OCI-LY7 (cell line): ENCODE measurements at regions not wholly inside any gene's neighbourhood (a gene's known extent, or its start where the extent isn't known, plus 50 kb on each side); places are given as distances from the start of the nearest gene placed in this dataset.

Source experiments
- BruUV-seq: library from RNA; stranded (reverse); fragments of 400-500 nt; replicated peaks from 2 replicates; lab custom pipeline; 2021; lab: Mats Ljungman, UMichigan
- CTCF ChIA-PET: fragments of 300-600 bp; sonication (Branson Sonifier 250); formaldehyde crosslinking; loops from one replicate; lab custom pipeline; 2022; ENCODE audit warnings: antibody characterized with exemption; ENCODE audit not compliant: unreplicated experiment; lab: Charles Lee
- POLR2A ChIA-PET: fragments of 300-600 bp; sonication (Branson Sonifier 250); formaldehyde crosslinking; loops from one replicate; lab custom pipeline; 2022; ENCODE audit warnings: antibody characterized with exemption; lab: Charles Lee
- DNase-seq: peaks from one replicate; pipeline ENCODE4 v3.0.0-alpha.2; 2015; ENCODE audit warnings: low spot score
- H2AFZ ChIP-seq: fragments of 200-600 bp; sonication (generic), shearing (Covaris generic); 2 replicates; pipeline ENCODE4 v1.6.1; 2014; ENCODE audit warnings: mild to moderate bottlenecking, antibody characterized with exemption, low read length, moderate library complexity
- H3K27ac ChIP-seq: fragments of 200-600 bp; sonication (generic); 2 replicates; pipeline ENCODE4 v1.5.1; 2014; ENCODE audit warnings: mixed run types, low read depth, mild to moderate bottlenecking, moderate library complexity, low read length, inconsistent platforms; ENCODE audit not compliant: poor library complexity, severe bottlenecking
- H3K36me3 ChIP-seq: fragments of 200-600 bp; sonication (generic); 2 replicates; pipeline ENCODE4 v1.6.1; 2014; ENCODE audit warnings: mild to moderate bottlenecking, antibody characterized with exemption, low read length, moderate library complexity, mixed read lengths; ENCODE audit not compliant: insufficient read depth
- H3K4me1 ChIP-seq: fragments of 200-600 bp; sonication (generic); 2 replicates; pipeline ENCODE4 v1.5.1; 2014; ENCODE audit warnings: mild to moderate bottlenecking, low read length; ENCODE audit not compliant: insufficient read depth, poor library complexity, severe bottlenecking
- H3K4me2 ChIP-seq: fragments of 200-600 bp; sonication (generic); 2 replicates; pipeline ENCODE4 v1.6.1; 2014; ENCODE audit warnings: mild to moderate bottlenecking, low read length
- H3K4me3 ChIP-seq: fragments of 200-600 bp; sonication (generic); 2 replicates; pipeline ENCODE4 v1.5.1; 2014; ENCODE audit warnings: mild to moderate bottlenecking, low read depth, low read length; ENCODE audit not compliant: poor library complexity, severe bottlenecking
- H3K79me2 ChIP-seq: fragments of 200-600 bp; sonication (generic); 2 replicates; pipeline ENCODE4 v1.6.1; 2016; ENCODE audit warnings: low read depth, mild to moderate bottlenecking, low read length, moderate library complexity, mixed read lengths; ENCODE audit not compliant: insufficient read depth
- H3K9me2 ChIP-seq: fragments of 200-600 bp; sonication (generic); 2 replicates; pipeline ENCODE4 v1.6.1; 2016; ENCODE audit warnings: mild to moderate bottlenecking, low read length, mixed read lengths; ENCODE audit not compliant: insufficient read depth
- H3K9me3 ChIP-seq: fragments of 200-600 bp; sonication (generic); 2 replicates; pipeline ENCODE4 v1.6.1; 2014; ENCODE audit warnings: mild to moderate bottlenecking, mixed run types, low read length, mixed read lengths
- H4K20me1 ChIP-seq: fragments of 200-600 bp; sonication (generic); 2 replicates; pipeline ENCODE4 v1.6.1; 2014; ENCODE audit warnings: mild to moderate bottlenecking, antibody characterized with exemption, low read length, moderate library complexity, mixed read lengths; ENCODE audit not compliant: insufficient read depth
- EZH2phosphoT487 ChIP-seq: fragments of 200-600 bp; sonication (generic); IDR thresholded peaks from 2 replicates; pipeline ENCODE4 v1.6.1; 2018; ENCODE audit warnings: low read depth, borderline replicate concordance, mild to moderate bottlenecking, mixed run types, antibody characterized with exemption, low read length, moderate library complexity, mixed read lengths
- intact Hi-C: fragments of 100-400 bp; cut with micrococcal nuclease; formaldehyde crosslinking; loops from one replicate; pipeline ENCODE4 v1.10.0; 2022; ENCODE audit not compliant: unreplicated experiment
- TF ChIP-seq, protein P1 (sequence below): fragments of 200-600 bp; sonication (generic); conservative IDR thresholded peaks from 2 replicates; pipeline ENCODE4 v1.5.1; 2014; ENCODE audit warnings: mild to moderate bottlenecking, antibody characterized with exemption, low read length, moderate library complexity, mixed read lengths

- intact Hi-C loops = no loop called here
- Histone ChIP-seq H3K4me2 (no peak overlapping the region), H4K20me1 (no peaks in the 10 kb centered on the region), H3K9me3 (no peaks in the 10 kb centered on the region), H3K4me3 (no peak overlapping the region), H3K36me3 (no peaks in the 10 kb centered on the region), H3K27ac (no peak overlapping the region), H3K9me2 (no peaks in the 10 kb centered on the region), H2AFZ (no peak overlapping the region), H3K4me1 (no peaks in the 10 kb centered on the region), H3K79me2 (no peaks in the 10 kb centered on the region)
- no peak for TF ChIP-seq EZH2phosphoT487
- TF ChIP-seq, protein P1, sequence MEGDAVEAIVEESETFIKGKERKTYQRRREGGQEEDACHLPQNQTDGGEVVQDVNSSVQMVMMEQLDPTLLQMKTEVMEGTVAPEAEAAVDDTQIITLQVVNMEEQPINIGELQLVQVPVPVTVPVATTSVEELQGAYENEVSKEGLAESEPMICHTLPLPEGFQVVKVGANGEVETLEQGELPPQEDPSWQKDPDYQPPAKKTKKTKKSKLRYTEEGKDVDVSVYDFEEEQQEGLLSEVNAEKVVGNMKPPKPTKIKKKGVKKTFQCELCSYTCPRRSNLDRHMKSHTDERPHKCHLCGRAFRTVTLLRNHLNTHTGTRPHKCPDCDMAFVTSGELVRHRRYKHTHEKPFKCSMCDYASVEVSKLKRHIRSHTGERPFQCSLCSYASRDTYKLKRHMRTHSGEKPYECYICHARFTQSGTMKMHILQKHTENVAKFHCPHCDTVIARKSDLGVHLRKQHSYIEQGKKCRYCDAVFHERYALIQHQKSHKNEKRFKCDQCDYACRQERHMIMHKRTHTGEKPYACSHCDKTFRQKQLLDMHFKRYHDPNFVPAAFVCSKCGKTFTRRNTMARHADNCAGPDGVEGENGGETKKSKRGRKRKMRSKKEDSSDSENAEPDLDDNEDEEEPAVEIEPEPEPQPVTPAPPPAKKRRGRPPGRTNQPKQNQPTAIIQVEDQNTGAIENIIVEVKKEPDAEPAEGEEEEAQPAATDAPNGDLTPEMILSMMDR = no peak
- POLR2A ChIA-PET = no interaction called here
- no TSS peak for BruUV-seq
- CTCF ChIA-PET = no interaction called here
- DNase-seq = no peak
Observed at GRCh38 chr12:34275129-34275528, 252.8 kb downstream of the ALG10 start.

DNA sequence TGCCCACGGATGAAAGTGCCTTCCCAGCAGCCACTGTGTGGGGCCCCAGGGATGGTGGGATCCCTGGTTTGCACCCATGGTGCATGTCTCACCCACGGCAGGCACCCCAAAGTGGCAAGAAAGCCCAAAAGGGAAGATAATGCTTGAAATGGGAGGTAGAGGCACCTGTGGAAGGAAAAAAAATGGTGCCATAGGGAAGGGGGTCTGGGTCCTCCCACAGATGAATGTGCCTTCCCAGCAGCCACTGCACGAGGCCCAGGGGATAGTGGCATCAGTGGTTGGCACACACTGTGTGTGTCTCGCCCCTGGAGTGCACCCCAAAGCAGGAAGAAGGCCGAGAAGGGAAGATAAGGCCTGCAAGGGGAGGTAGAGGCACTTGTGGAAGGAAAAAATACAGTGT lies 264.2 kb downstream of the ALG10 start:
- Histone ChIP-seq H2AFZ (no peak overlapping the region), H3K27ac (no peak overlapping the region), H3K79me2 (no peaks in the 10 kb centered on the region), H3K9me3 (peaks cover 19% of the 10 kb centered on the region; the same call in 1 of the 2 replicates), H3K4me3 (no peak overlapping the region), H3K4me1 (no peaks in the 10 kb centered on the region), H3K9me2 (no peaks in the 10 kb centered on the region), H3K36me3 (no peaks in the 10 kb centered on the region), H4K20me1 (no peaks in the 10 kb centered on the region), H3K4me2 (no peak overlapping the region)
- CTCF ChIA-PET = no interaction called here
- TF ChIP-seq EZH2phosphoT487 = no peak
- TF ChIP-seq, protein P1 = no peak
- BruUV-seq = no TSS peak
- POLR2A ChIA-PET = no interaction called here
- DNase-seq = no peak
- intact Hi-C loops = no loop called here

- Histone ChIP-seq H3K27ac (no peak overlapping the region), H2AFZ (no peak overlapping the region), H3K4me3 (no peak overlapping the region), H3K79me2 (no peaks in the 10 kb centered on the region), H3K36me3 (no peaks in the 10 kb centered on the region), H3K4me1 (no peaks in the 10 kb centered on the region), H3K9me3 (peaks cover 19% of the 10 kb centered on the region; the same call in 1 of the 2 replicates), H3K9me2 (no peaks in the 10 kb centered on the region), H4K20me1 (no peaks in the 10 kb centered on the region), H3K4me2 (no peak overlapping the region)
- ChIA-PET CTCF (no interaction called here), POLR2A (no interaction called here)
- BruUV-seq = no TSS peak
- no peak for TF ChIP-seq EZH2phosphoT487
- TF ChIP-seq, protein P1 = no peak
- intact Hi-C loops = no loop called here
- no peak for DNase-seq
Observed at GRCh38 chr12:34286934-34287333, 264.6 kb downstream of the ALG10 start.
